ENCODE measurements at regions not wholly inside any gene's neighbourhood (a gene's known extent, or its start where the extent isn't known, plus 50 kb on each side); places are given as distances from the start of the nearest gene placed in this dataset.

GRCh38 chr4:19403786-19404370 is 847.8 kb upstream of the SLIT2 start:
- TF ChIP-seq POLR2A (IDR thresholded peaks at IDR 0.05; ENCODE audit: low read length) = no peak
- no peak for TF ChIP-seq GATA1 (IDR thresholded peaks at IDR 0.05; ENCODE audit: low read depth, low read length)

Measured in erythroblast (primary cell).